ENCODE measurements at regions not wholly inside any gene's neighbourhood (a gene's known extent, or its start where the extent isn't known, plus 50 kb on each side); places are given as distances from the start of the nearest gene placed in this dataset.

DNA sequence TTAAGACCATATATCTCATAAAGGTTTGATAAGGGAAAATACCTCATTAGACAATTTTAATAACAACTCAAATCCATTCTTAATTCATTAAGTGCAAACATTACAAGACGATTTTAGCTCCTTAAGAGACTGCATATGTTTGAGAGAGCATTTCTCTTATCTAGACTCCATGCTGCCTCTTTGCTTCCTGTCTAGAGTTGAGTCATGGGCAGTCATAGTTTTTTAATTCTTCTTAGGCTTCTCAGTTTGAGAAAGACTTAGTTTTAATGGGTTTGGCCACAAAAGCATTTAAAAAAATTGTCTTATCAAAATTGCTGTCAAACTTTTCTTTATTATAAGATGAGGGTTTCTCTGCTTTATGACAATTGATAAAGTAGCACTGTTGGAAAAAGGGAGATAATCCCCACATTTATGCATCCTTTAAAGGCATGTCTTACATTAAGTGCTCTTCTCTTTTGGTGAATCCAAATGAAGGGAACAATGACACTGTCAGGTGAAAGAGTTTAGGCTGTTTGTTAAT is 713.4 kb downstream of the PCDH18 start:
- Mint-ChIP-seq H3K36me3 (no peaks in the 10 kb centered on the region), H3K4me1 (ENCODE audit: low read depth in 2 of 2) (no peaks in the 10 kb centered on the region), H3K4me3 (no peak overlapping the region), H3K27me3 (no peaks in the 10 kb centered on the region), H3K9me3 (no peaks in the 10 kb centered on the region), H3K27ac (no peak overlapping the region)
- ATAC-seq = no peak
- no peak for DNase-seq (ENCODE audit: low spot score)

GRCh38 chr4:136812100-136812880 is 720.0 kb downstream of the PCDH18 start:
- H3K27me3 Mint-ChIP-seq = no peaks in the 10 kb centered on the region
- no peaks in the 10 kb centered on the region for H3K36me3 Mint-ChIP-seq
- H3K27ac Mint-ChIP-seq = no peak overlapping the region
- peaks cover 11% of the 10 kb centered on the region for H3K9me3 Mint-ChIP-seq
- no peaks in the 10 kb centered on the region for H3K4me1 Mint-ChIP-seq (ENCODE audit: low read depth in 2 of 2)
- DNase-seq (ENCODE audit: low spot score) (no peak), ATAC-seq (no peak)
- no peak overlapping the region for H3K4me3 Mint-ChIP-seq

- no peaks in the 10 kb centered on the region for H3K4me1 Mint-ChIP-seq (ENCODE audit: low read depth in 2 of 2)
- no peak overlapping the region for H3K27ac Mint-ChIP-seq
- peaks cover 11% of the 10 kb centered on the region for H3K9me3 Mint-ChIP-seq
- no peak overlapping the region for H3K4me3 Mint-ChIP-seq
- ATAC-seq (no peak), DNase-seq (ENCODE audit: low spot score) (no peak)
- no peaks in the 10 kb centered on the region for H3K36me3 Mint-ChIP-seq
- no peaks in the 10 kb centered on the region for H3K27me3 Mint-ChIP-seq
These were observed 720.7 kb downstream of the PCDH18 start for GRCh38 chr4:136811496-136812077.

DNA sequence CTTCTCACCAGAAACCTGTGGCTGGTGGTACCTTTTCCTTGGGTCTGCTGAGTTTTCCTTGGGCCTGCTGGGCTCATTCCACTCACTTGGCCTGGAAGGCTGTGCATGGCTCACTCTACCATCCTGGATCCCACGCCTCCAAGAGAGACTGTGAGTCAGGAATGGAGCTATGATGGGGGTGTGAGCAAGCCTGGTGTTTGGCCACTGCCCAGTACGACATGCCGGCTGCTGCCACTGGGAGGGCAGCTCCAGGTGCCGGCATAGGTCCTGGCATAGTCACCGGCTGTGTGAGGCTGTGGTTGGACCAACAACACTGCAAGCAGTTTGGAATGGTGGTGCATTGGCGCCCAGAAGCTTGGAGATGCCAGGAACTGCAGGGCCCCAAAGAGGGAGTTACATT is 721.7 kb downstream of the PCDH18 start:
- no peaks in the 10 kb centered on the region for H3K36me3 Mint-ChIP-seq
- no peak overlapping the region for H3K27ac Mint-ChIP-seq
- ATAC-seq = peak in 1 of 2 donors; percentile 20

GRCh38 chr4:136806844-136807243 is 725.5 kb downstream of the PCDH18 start:
- Mint-ChIP-seq H3K27ac (no peak overlapping the region), H3K4me1 (ENCODE audit: low read depth in 2 of 2) (no peaks in the 10 kb centered on the region), H3K9me3 (peaks cover 16% of the 10 kb centered on the region), H3K36me3 (no peaks in the 10 kb centered on the region), H3K4me3 (no peak overlapping the region), H3K27me3 (no peaks in the 10 kb centered on the region)
- ATAC-seq = no peak
- DNase-seq (ENCODE audit: low spot score) = no peak

More for the DNA sequence above, 721.7 kb downstream of the PCDH18 start:
- Mint-ChIP-seq H3K4me3 (no peak overlapping the region), H3K4me1 (ENCODE audit: low read depth in 2 of 2) (no peaks in the 10 kb centered on the region), H3K9me3 (peaks cover 11% of the 10 kb centered on the region), H3K27me3 (no peaks in the 10 kb centered on the region)
- no peak for DNase-seq (ENCODE audit: low spot score)

- no peak overlapping the region for H3K27ac Mint-ChIP-seq
- ATAC-seq = no peak
These were observed 726.7 kb downstream of the PCDH18 start for GRCh38 chr4:136805617-136806016.

DNA sequence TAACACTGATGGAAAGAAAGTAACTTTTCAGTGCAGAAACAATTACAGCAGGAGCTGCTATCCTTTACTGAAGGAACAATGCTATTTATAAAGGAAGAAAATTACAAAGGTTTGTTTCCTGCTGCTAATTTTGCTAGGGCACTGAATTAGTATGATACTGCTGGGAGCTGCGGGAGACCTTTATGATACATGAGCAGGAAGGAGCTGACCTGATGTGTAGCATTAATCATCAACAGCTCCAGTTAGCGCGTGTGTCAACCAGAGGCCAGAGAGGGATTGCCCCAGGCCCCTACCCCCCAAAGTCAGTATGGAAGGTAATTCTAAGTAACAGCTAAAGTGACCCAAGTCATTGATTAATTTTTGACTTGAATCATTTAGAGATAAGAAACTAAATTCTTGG is 728.9 kb downstream of the PCDH18 start:
- Mint-ChIP-seq H3K4me1 (ENCODE audit: low read depth in 2 of 2) (no peaks in the 10 kb centered on the region), H3K36me3 (no peaks in the 10 kb centered on the region), H3K27me3 (no peaks in the 10 kb centered on the region), H3K4me3 (no peak overlapping the region), H3K27ac (no peak overlapping the region), H3K9me3 (peaks cover 9% of the 10 kb centered on the region)
- DNase-seq (ENCODE audit: low spot score) (no peak), ATAC-seq (no peak)

More at GRCh38 chr4:136805617-136806016, 726.7 kb downstream of the PCDH18 start:
- H3K36me3 Mint-ChIP-seq = no peaks in the 10 kb centered on the region
- peaks cover 16% of the 10 kb centered on the region for H3K9me3 Mint-ChIP-seq
- H3K4me1 Mint-ChIP-seq (ENCODE audit: low read depth in 2 of 2) = no peaks in the 10 kb centered on the region
- H3K27me3 Mint-ChIP-seq = no peaks in the 10 kb centered on the region
- no peak overlapping the region for H3K4me3 Mint-ChIP-seq
- no peak for DNase-seq (ENCODE audit: low spot score)

- DNase-seq (ENCODE audit: low spot score) = no peak
- ATAC-seq = no peak
These were observed 732.0 kb downstream of the PCDH18 start for GRCh38 chr4:136800248-136800647.

GRCh38 chr4:136796953-136797352 is 735.3 kb downstream of the PCDH18 start:
- no peaks in the 10 kb centered on the region for H3K4me1 Mint-ChIP-seq (ENCODE audit: low read depth in 2 of 2)
- no peak overlapping the region for H3K4me3 Mint-ChIP-seq
- H3K27me3 Mint-ChIP-seq = no peaks in the 10 kb centered on the region
- DNase-seq (ENCODE audit: low spot score) (no peak), ATAC-seq (no peak)
- H3K9me3 Mint-ChIP-seq = no peaks in the 10 kb centered on the region
- no peaks in the 10 kb centered on the region for H3K36me3 Mint-ChIP-seq
- no peak overlapping the region for H3K27ac Mint-ChIP-seq

More at GRCh38 chr4:136800248-136800647, 732.0 kb downstream of the PCDH18 start:
- Mint-ChIP-seq H3K27me3 (no peaks in the 10 kb centered on the region), H3K4me3 (no peak overlapping the region), H3K36me3 (no peaks in the 10 kb centered on the region), H3K4me1 (ENCODE audit: low read depth in 2 of 2) (no peaks in the 10 kb centered on the region), H3K9me3 (peaks cover 9% of the 10 kb centered on the region), H3K27ac (no peak overlapping the region)

GRCh38 chr4:136793848-136794247 is 738.4 kb downstream of the PCDH18 start:
- Mint-ChIP-seq H3K4me3 (no peak overlapping the region), H3K36me3 (no peaks in the 10 kb centered on the region), H3K27me3 (no peaks in the 10 kb centered on the region), H3K27ac (no peak overlapping the region), H3K4me1 (ENCODE audit: low read depth in 2 of 2) (no peaks in the 10 kb centered on the region), H3K9me3 (peaks cover under 1% of the 10 kb centered on the region)
- DNase-seq (ENCODE audit: low spot score) (no peak), ATAC-seq (no peak)

- H3K9me3 Mint-ChIP-seq = peaks cover 12% of the 10 kb centered on the region
- H3K4me1 Mint-ChIP-seq (ENCODE audit: low read depth in 2 of 2) = no peaks in the 10 kb centered on the region
- no peaks in the 10 kb centered on the region for H3K27me3 Mint-ChIP-seq
- H3K4me3 Mint-ChIP-seq = no peak overlapping the region
- H3K36me3 Mint-ChIP-seq = no peaks in the 10 kb centered on the region
- ATAC-seq (no peak), DNase-seq (ENCODE audit: low spot score) (no peak)
- no peak overlapping the region for H3K27ac Mint-ChIP-seq
These were observed 748.0 kb downstream of the PCDH18 start for GRCh38 chr4:136784326-136784725.

DNA sequence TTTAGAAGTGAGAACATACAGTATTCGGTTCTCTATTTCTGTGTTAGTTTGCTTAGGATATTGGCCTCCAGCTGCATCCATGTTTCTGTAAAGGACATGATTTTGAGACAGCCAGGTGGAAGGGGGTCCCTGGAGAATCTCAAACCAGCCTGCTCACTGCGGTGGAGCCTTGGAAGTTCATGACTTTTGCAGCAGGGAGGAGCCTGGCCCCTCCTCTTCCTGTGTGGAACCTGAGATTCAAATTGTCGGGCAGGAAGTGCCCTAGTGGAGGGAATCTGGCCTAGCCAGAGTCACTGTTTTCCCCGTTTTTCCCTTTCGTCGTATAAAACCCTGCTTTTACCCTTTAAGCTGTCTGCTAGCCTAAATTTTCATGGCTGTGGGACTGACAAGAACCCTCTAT is 762.6 kb downstream of the PCDH18 start:
- ATAC-seq = no peak
- no peak for DNase-seq (ENCODE audit: low spot score)
- Mint-ChIP-seq H3K27ac (no peak overlapping the region), H3K27me3 (no peaks in the 10 kb centered on the region), H3K4me3 (no peak overlapping the region), H3K9me3 (no peaks in the 10 kb centered on the region), H3K36me3 (no peaks in the 10 kb centered on the region), H3K4me1 (ENCODE audit: low read depth in 2 of 2) (no peaks in the 10 kb centered on the region)

DNA sequence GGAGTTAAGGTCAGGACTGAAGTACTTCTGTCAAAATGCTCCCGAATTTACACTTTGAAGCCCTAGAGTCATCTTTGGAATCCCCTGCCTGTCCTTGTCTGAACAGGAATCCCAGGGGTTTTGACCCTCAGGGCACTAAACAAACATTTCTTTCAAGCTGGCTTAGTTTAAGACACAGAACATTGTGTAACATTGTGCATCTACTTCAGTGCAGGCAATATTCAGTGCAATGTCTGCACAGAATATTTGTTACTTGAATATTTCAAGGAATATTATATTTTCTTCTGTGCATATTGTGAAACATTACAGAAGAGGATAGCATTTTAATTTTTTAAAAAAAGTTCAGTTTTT is 763.4 kb downstream of the PCDH18 start:
- no peaks in the 10 kb centered on the region for H3K27me3 Mint-ChIP-seq
- H3K4me3 Mint-ChIP-seq = no peak overlapping the region

DNA sequence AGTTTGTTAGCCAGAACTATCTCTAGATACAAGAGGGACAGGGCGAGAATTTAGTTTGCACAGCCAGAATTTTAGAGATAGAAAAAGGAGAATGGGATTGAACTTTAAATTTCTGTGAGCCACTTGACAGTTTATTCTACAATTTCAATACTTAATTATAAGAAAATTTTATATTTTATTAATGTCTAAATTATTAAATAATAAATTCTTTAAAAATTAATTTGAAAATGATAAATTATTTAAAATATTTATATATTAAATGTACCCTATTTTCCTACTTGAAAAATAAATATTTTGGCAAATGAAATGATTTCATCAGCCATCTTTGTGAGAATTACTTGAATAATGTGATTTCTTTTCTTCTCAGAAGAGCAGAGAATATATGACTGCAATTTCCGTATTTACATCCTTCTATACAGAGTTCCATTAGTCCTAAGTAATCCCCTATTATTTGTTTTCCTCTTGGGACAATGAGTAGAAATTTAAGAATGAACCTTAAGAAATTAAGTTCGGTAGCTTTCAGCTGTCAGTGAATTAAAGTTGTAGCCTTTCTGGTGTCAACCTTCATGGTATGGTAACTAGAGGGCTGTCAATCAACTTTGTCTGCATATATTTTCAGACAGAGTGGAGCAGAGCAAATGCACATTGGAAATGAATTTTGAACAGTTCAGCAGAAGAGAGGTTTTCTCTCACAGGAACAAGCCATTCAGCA is 763.9 kb downstream of the PCDH18 start:
- Mint-ChIP-seq H3K9me3 (no peaks in the 10 kb centered on the region), H3K4me3 (no peak overlapping the region), H3K4me1 (ENCODE audit: low read depth in 2 of 2) (no peaks in the 10 kb centered on the region), H3K36me3 (no peaks in the 10 kb centered on the region), H3K27me3 (no peaks in the 10 kb centered on the region), H3K27ac (no peak overlapping the region)
- ATAC-seq (no peak), DNase-seq (ENCODE audit: low spot score) (no peak)

More for the DNA sequence above, 763.4 kb downstream of the PCDH18 start:
- DNase-seq (ENCODE audit: low spot score) = no peak
- ATAC-seq = no peak
- H3K36me3 Mint-ChIP-seq = no peaks in the 10 kb centered on the region
- H3K4me1 Mint-ChIP-seq (ENCODE audit: low read depth in 2 of 2) = no peaks in the 10 kb centered on the region
- H3K27ac Mint-ChIP-seq = no peak overlapping the region
- no peaks in the 10 kb centered on the region for H3K9me3 Mint-ChIP-seq

All from natural killer cell treated with Interleukin-12 subunit alpha and Interleukin-12 subunit beta and Interleukin-15 and Interleukin-18, amount 100 ng/mL, for 72 hours (primary cell).